Hepatocyte (in vitro differentiated cells): ENCODE measurements at regions not wholly inside any gene's neighbourhood (a gene's known extent, or its start where the extent isn't known, plus 50 kb on each side); places are given as distances from the start of the nearest gene placed in this dataset.

Source experiments
- DNase-seq: peaks from one replicate; pipeline ENCODE4 v3.0.0-alpha.2; 2016; ENCODE audit warnings: low spot score
- H2AFZ ChIP-seq: fragments of 200-600 bp; sonication (generic); 2 replicates; pipeline ENCODE4 v1.6.0; 2016; ENCODE audit warnings: antibody characterized with exemption, mild to moderate bottlenecking
- H3K27ac ChIP-seq: fragments of 200-600 bp; sonication (generic); 2 replicates; pipeline ENCODE4 v1.5.1; 2016; ENCODE audit warnings: mild to moderate bottlenecking
- H3K27me3 ChIP-seq: fragments of 200-600 bp; sonication (generic); 2 replicates; pipeline ENCODE4 v1.6.1; 2016
- H3K36me3 ChIP-seq: fragments of 200-600 bp; sonication (generic); replicated peaks from 2 replicates; pipeline ENCODE4 v1.5.1; 2016; ENCODE audit warnings: low read depth; ENCODE audit not compliant: insufficient read depth
- H3K4me1 ChIP-seq: fragments of 200-600 bp; sonication (generic); 2 replicates; pipeline ENCODE4 v1.5.1; 2016; ENCODE audit warnings: mild to moderate bottlenecking, moderate library complexity; ENCODE audit not compliant: insufficient read depth
- H3K4me2 ChIP-seq: fragments of 200-600 bp; sonication (generic); 2 replicates; pipeline ENCODE4 v1.6.0; 2016
- H3K4me3 ChIP-seq: fragments of 200-600 bp; sonication (generic); 2 replicates; pipeline ENCODE4 v1.5.1; 2016; ENCODE audit warnings: mild to moderate bottlenecking
- H3K79me2 ChIP-seq: fragments of 200-600 bp; sonication (generic); 2 replicates; pipeline ENCODE4 v1.6.0; 2017; ENCODE audit warnings: mild to moderate bottlenecking
- H3K9me2 ChIP-seq: fragments of 200-600 bp; sonication (generic); replicated peaks from 2 replicates; pipeline ENCODE4 v1.6.0; 2017; ENCODE audit warnings: mild to moderate bottlenecking; ENCODE audit not compliant: insufficient read depth
- H3K9me3 ChIP-seq: fragments of 200-600 bp; sonication (generic); 2 replicates; pipeline ENCODE4 v1.5.1; 2016; ENCODE audit warnings: low read depth, mild to moderate bottlenecking
- H4K20me1 ChIP-seq: fragments of 200-600 bp; sonication (generic); 2 replicates; pipeline ENCODE4 v1.6.0; 2016; ENCODE audit warnings: mild to moderate bottlenecking; ENCODE audit not compliant: insufficient read depth, poor library complexity, severe bottlenecking
- CTCF ChIP-seq: fragments of 200-600 bp; sonication (generic); IDR thresholded peaks from 2 replicates; pipeline ENCODE4 v1.5.1; 2016; ENCODE audit warnings: antibody characterized with exemption, mild to moderate bottlenecking; ENCODE audit not compliant: poor library complexity
- EZH2 ChIP-seq: fragments of 200-600 bp; sonication (generic); IDR thresholded peaks from 2 replicates; pipeline ENCODE4 v1.6.1; 2016; ENCODE audit warnings: antibody characterized with exemption, mild to moderate bottlenecking, borderline replicate concordance
- EZH2phosphoT487 ChIP-seq: fragments of 200-600 bp; sonication (generic); IDR thresholded peaks from one replicate; pipeline ENCODE4 v1.6.1; 2018; ENCODE audit warnings: antibody characterized with exemption, mild to moderate bottlenecking, low read depth, moderate library complexity; ENCODE audit not compliant: unreplicated experiment, severe bottlenecking
- WGBS: methylation state at CpG from one replicate; pipeline ENCODE4 v1.1.6; 2016; ENCODE audit warnings: low lambda C conversion rate; ENCODE audit errors: missing lambda C conversion rate; 5-methylcytosine and 5-hydroxymethylcytosine counted together

GRCh38 chr14:101383737-101384338, 177.5 kb upstream of the DIO3 start:
- H4K20me1 ChIP-seq = no peaks in the 10 kb centered on the region
- H3K4me3 ChIP-seq = no peak overlapping the region
- no peak overlapping the region for H3K4me2 ChIP-seq
- H3K27me3 ChIP-seq = no peaks in the 10 kb centered on the region
- WGBS = 90% methylated on average over 2 of the region's 2 CpGs
- TF ChIP-seq EZH2phosphoT487 = no peak
- no peak for TF ChIP-seq EZH2
- TF ChIP-seq CTCF = no peak
- H3K9me3 ChIP-seq = no peaks in the 10 kb centered on the region
- no peak for DNase-seq
- H3K4me1 ChIP-seq = no peaks in the 10 kb centered on the region
- H3K9me2 ChIP-seq = no peaks in the 10 kb centered on the region
- H3K27ac ChIP-seq = no peak overlapping the region
- H3K79me2 ChIP-seq = no peaks in the 10 kb centered on the region
- no peaks in the 10 kb centered on the region for H3K36me3 ChIP-seq
- no peak overlapping the region for H2AFZ ChIP-seq

GRCh38 chr14:101394374-101394773, 166.9 kb upstream of the DIO3 start:
- no peaks in the 10 kb centered on the region for H3K9me2 ChIP-seq
- H3K27ac ChIP-seq = no peak overlapping the region
- H3K79me2 ChIP-seq = no peaks in the 10 kb centered on the region
- WGBS = 96% methylated on average over 9 of the region's 9 CpGs
- no peak overlapping the region for H2AFZ ChIP-seq
- TF ChIP-seq CTCF = no peak
- no peak for TF ChIP-seq EZH2phosphoT487
- TF ChIP-seq EZH2 = no peak
- DNase-seq = no peak
- no peaks in the 10 kb centered on the region for H3K27me3 ChIP-seq
- H3K4me3 ChIP-seq = no peak overlapping the region
- no peaks in the 10 kb centered on the region for H3K36me3 ChIP-seq
- H4K20me1 ChIP-seq = no peaks in the 10 kb centered on the region
- no peaks in the 10 kb centered on the region for H3K4me1 ChIP-seq
- no peaks in the 10 kb centered on the region for H3K9me3 ChIP-seq
- H3K4me2 ChIP-seq = no peak overlapping the region

GRCh38 chr14:101395779-101396178, 165.5 kb upstream of the DIO3 start:
- Histone ChIP-seq H3K9me2 (no peaks in the 10 kb centered on the region), H3K27ac (no peak overlapping the region), H4K20me1 (no peaks in the 10 kb centered on the region), H3K36me3 (no peaks in the 10 kb centered on the region), H2AFZ (no peak overlapping the region), H3K4me3 (no peak overlapping the region), H3K27me3 (no peaks in the 10 kb centered on the region), H3K79me2 (no peaks in the 10 kb centered on the region), H3K4me1 (peaks cover 6% of the 10 kb centered on the region), H3K9me3 (no peaks in the 10 kb centered on the region), H3K4me2 (no peak overlapping the region)
- 97% methylated on average over 5 of the region's 5 CpGs for WGBS
- TF ChIP-seq EZH2phosphoT487 (no peak), CTCF (no peak), EZH2 (no peak)
- DNase-seq = no peak

- no peak overlapping the region for H3K27ac ChIP-seq
- H3K4me3 ChIP-seq = no peak overlapping the region
- WGBS = 97% methylated on average over 12 of the region's 12 CpGs
- DNase-seq = no peak
- H3K4me1 ChIP-seq = peaks cover 8% of the 10 kb centered on the region
- no peaks in the 10 kb centered on the region for H3K9me2 ChIP-seq
- no peaks in the 10 kb centered on the region for H3K79me2 ChIP-seq
- no peak overlapping the region for H3K4me2 ChIP-seq
- no peaks in the 10 kb centered on the region for H3K36me3 ChIP-seq
- H2AFZ ChIP-seq = no peak overlapping the region
- no peaks in the 10 kb centered on the region for H3K27me3 ChIP-seq
- TF ChIP-seq EZH2phosphoT487 = no peak
- no peak for TF ChIP-seq CTCF
- TF ChIP-seq EZH2 = no peak
- H4K20me1 ChIP-seq = no peaks in the 10 kb centered on the region
- no peaks in the 10 kb centered on the region for H3K9me3 ChIP-seq
Measured at GRCh38 chr14:101397206-101397605, 164.1 kb upstream of the DIO3 start.
